WTC11 (cell line): ENCODE measurements at regions not wholly inside any gene's neighbourhood (a gene's known extent, or its start where the extent isn't known, plus 50 kb on each side); places are given as distances from the start of the nearest gene placed in this dataset.

Experiments used
- ATAC-seq: fragments of 200-7000 bp; cut with Tn5 transposase; 2 replicates; pipeline ENCODE4 v1.10.0; 2021; ENCODE audit warnings: mild to moderate bottlenecking, moderate library complexity
- CTCF ChIA-PET: fragments of 300-600 bp; sonication (Branson Sonifier 250); formaldehyde crosslinking; loops from one replicate; lab custom pipeline; 2021; ENCODE audit warnings: antibody characterized with exemption; lab: Charles Lee
- POLR2A ChIA-PET: fragments of 350-600 bp; sonication (Branson Sonifier 250); formaldehyde crosslinking; loops from one replicate; lab custom pipeline; 2021; ENCODE audit warnings: antibody characterized with exemption; lab: Charles Lee
- DNase-seq: peaks from one replicate; pipeline ENCODE4 v3.0.0; 2021; ENCODE audit warnings: low spot score
- H3K27ac Mint-ChIP-seq: 2 replicates; pipeline ENCODE4 v1.8.0; 2021; ENCODE audit warnings: mixed read lengths
- H3K27me3 Mint-ChIP-seq: 2 replicates; pipeline ENCODE4 v1.8.0; 2021; ENCODE audit warnings: low read depth, mild to moderate bottlenecking, moderate library complexity, mixed read lengths
- H3K36me3 Mint-ChIP-seq: 2 replicates; pipeline ENCODE4 v1.8.0; 2021; ENCODE audit warnings: mixed read lengths
- H3K4me1 Mint-ChIP-seq: 2 replicates; pipeline ENCODE4 v1.8.0; 2022; ENCODE audit warnings: mixed read lengths
- H3K4me3 Mint-ChIP-seq: 2 replicates; pipeline ENCODE4 v1.8.0; 2021; ENCODE audit warnings: mild to moderate bottlenecking, moderate library complexity, mixed read lengths
- H3K9me3 Mint-ChIP-seq: 2 replicates; pipeline ENCODE4 v1.8.0; 2021; ENCODE audit warnings: mixed read lengths
- ATF1 ChIP-seq: sonication (generic); formaldehyde crosslinking; IDR thresholded peaks from 2 replicates; pipeline ENCODE4 v1.8.1; 2023; ENCODE audit warnings: mild to moderate bottlenecking, moderate library complexity, missing genetic modification reagents
- CREM ChIP-seq: sonication (generic); formaldehyde crosslinking; IDR thresholded peaks from 2 replicates; pipeline ENCODE4 v1.8.1; 2022; ENCODE audit warnings: mild to moderate bottlenecking, missing genetic modification reagents, moderate library complexity
- EMX1 ChIP-seq: fragments of 250-450 bp; sonication (Bioruptor Pico); IDR thresholded peaks from 2 replicates; pipeline ENCODE4 v1.8.0; 2021; ENCODE audit warnings: mild to moderate bottlenecking
- HMGA2 ChIP-seq: fragments of 250-450 bp; sonication (Bioruptor Pico); IDR thresholded peaks from 2 replicates; pipeline ENCODE4 v1.4.0; 2021; ENCODE audit warnings: mild to moderate bottlenecking, moderate library complexity
- JAZF1 ChIP-seq: fragments of 250-450 bp; sonication (Bioruptor Pico); IDR thresholded peaks from 2 replicates; pipeline ENCODE4 v1.9.0; 2021; ENCODE audit warnings: moderate library complexity, mild to moderate bottlenecking, inconsistent platforms
- NFE2L1 ChIP-seq: sonication (generic); formaldehyde crosslinking; IDR thresholded peaks from 2 replicates; pipeline ENCODE4 v1.8.1; 2023; ENCODE audit warnings: missing genetic modification reagents
- NFYB ChIP-seq: sonication (generic); formaldehyde crosslinking; conservative IDR thresholded peaks from 2 replicates; pipeline ENCODE4 v1.8.0; 2022; ENCODE audit warnings: low read depth, missing genetic modification reagents
- RORB ChIP-seq: fragments of 250-450 bp; sonication (Bioruptor Pico); IDR thresholded peaks from 2 replicates; pipeline ENCODE4 v1.9.0; 2021; ENCODE audit warnings: mild to moderate bottlenecking
- ZNF219 ChIP-seq: sonication (generic); formaldehyde crosslinking; IDR thresholded peaks from 2 replicates; pipeline ENCODE4 v1.8.0; 2023; ENCODE audit warnings: missing genetic modification reagents, mild to moderate bottlenecking, borderline replicate concordance
- ZNF263 ChIP-seq: sonication (generic); formaldehyde crosslinking; IDR thresholded peaks from 2 replicates; pipeline ENCODE4 v1.8.1; 2022; ENCODE audit warnings: low read depth, mild to moderate bottlenecking, moderate library complexity, missing genetic modification reagents
- TF ChIP-seq, protein P1 (sequence below): sonication (generic); formaldehyde crosslinking; IDR thresholded peaks from 2 replicates; pipeline ENCODE4 v1.8.1; 2023; ENCODE audit warnings: mild to moderate bottlenecking, missing genetic modification reagents, moderate library complexity
- TF ChIP-seq, protein P2 (sequence below): sonication (generic); formaldehyde crosslinking; IDR thresholded peaks from 2 replicates; pipeline ENCODE4 v1.8.0; 2023; ENCODE audit warnings: missing genetic modification reagents
- TF ChIP-seq, protein P3 (sequence below): fragments of 250-450 bp; sonication (Bioruptor Pico); IDR thresholded peaks from 2 replicates; pipeline ENCODE4 v1.9.0; 2021; ENCODE audit warnings: moderate library complexity, mild to moderate bottlenecking, inconsistent platforms, borderline replicate concordance
- TF ChIP-seq, protein P4 (sequence below): sonication (generic); formaldehyde crosslinking; IDR thresholded peaks from 2 replicates; pipeline ENCODE4 v1.8.0; 2022; ENCODE audit warnings: mild to moderate bottlenecking, missing genetic modification reagents
- TF ChIP-seq, protein P5 (sequence below): sonication (generic); formaldehyde crosslinking; IDR thresholded peaks from 2 replicates; pipeline ENCODE4 v1.8.1; 2023; ENCODE audit warnings: mild to moderate bottlenecking, moderate library complexity, missing genetic modification reagents
- TF ChIP-seq, protein P6 (sequence below): fragments of 250-450 bp; sonication (Bioruptor Pico); IDR thresholded peaks from 2 replicates; pipeline ENCODE4 v1.9.0; 2021; ENCODE audit warnings: mild to moderate bottlenecking
- TF ChIP-seq, protein P7 (sequence below): sonication (generic); formaldehyde crosslinking; IDR thresholded peaks from 2 replicates; pipeline ENCODE4 v1.8.0; 2023; ENCODE audit warnings: mild to moderate bottlenecking, missing genetic modification reagents

DNA sequence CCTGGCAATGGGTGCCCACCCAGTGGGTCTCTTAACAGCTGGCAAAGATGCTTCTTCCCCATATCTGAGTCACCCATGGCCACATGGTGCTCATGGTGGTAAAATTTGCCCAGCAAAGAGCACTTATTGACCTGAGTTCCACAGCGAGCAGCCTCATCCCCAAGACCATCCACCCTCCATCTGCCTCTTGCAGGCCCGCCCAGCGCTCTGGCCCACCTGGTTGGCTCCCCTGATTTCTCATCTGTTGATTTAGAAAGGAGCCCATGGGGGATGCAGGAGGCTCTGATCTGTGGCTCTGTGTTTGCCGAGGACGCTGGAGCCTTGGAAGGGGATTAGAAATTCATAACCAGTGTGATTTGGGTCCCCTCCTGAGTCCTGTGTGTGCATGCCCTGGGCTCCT is 657.5 kb downstream of the PTPRU start:
- Mint-ChIP-seq H3K4me1 (peaks cover 20% of the 10 kb centered on the region; the same call in 1 of the 2 replicates), H3K9me3 (no peaks in the 10 kb centered on the region), H3K36me3 (no peaks in the 10 kb centered on the region), H3K27me3 (no peaks in the 10 kb centered on the region; the same call in 1 of the 2 replicates), H3K27ac (no peak overlapping the region)
- POLR2A ChIA-PET, result no interaction called here
- no peak for ATAC-seq
- no peak for TF ChIP-seq NFYB (CRISPR knock-in tag)
- TF ChIP-seq EMX1 (CRISPR knock-in tag), result no peak
- TF ChIP-seq JAZF1 (CRISPR knock-in tag), result no peak
- TF ChIP-seq, protein P1, sequence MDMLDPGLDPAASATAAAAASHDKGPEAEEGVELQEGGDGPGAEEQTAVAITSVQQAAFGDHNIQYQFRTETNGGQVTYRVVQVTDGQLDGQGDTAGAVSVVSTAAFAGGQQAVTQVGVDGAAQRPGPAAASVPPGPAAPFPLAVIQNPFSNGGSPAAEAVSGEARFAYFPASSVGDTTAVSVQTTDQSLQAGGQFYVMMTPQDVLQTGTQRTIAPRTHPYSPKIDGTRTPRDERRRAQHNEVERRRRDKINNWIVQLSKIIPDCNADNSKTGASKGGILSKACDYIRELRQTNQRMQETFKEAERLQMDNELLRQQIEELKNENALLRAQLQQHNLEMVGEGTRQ, result no peak
- TF ChIP-seq, protein P2, sequence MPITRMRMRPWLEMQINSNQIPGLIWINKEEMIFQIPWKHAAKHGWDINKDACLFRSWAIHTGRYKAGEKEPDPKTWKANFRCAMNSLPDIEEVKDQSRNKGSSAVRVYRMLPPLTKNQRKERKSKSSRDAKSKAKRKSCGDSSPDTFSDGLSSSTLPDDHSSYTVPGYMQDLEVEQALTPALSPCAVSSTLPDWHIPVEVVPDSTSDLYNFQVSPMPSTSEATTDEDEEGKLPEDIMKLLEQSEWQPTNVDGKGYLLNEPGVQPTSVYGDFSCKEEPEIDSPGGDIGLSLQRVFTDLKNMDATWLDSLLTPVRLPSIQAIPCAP (CRISPR knock-in tag), result no peak
- TF ChIP-seq ATF1 (CRISPR knock-in tag), result no peak
- no peak for TF ChIP-seq RORB (CRISPR knock-in tag)
- TF ChIP-seq, all 79 proteins: peak for 0
- H3K4me3 Mint-ChIP-seq, result no peak overlapping the region
- no peak for DNase-seq
- CTCF ChIA-PET, result no interaction called here

DNA sequence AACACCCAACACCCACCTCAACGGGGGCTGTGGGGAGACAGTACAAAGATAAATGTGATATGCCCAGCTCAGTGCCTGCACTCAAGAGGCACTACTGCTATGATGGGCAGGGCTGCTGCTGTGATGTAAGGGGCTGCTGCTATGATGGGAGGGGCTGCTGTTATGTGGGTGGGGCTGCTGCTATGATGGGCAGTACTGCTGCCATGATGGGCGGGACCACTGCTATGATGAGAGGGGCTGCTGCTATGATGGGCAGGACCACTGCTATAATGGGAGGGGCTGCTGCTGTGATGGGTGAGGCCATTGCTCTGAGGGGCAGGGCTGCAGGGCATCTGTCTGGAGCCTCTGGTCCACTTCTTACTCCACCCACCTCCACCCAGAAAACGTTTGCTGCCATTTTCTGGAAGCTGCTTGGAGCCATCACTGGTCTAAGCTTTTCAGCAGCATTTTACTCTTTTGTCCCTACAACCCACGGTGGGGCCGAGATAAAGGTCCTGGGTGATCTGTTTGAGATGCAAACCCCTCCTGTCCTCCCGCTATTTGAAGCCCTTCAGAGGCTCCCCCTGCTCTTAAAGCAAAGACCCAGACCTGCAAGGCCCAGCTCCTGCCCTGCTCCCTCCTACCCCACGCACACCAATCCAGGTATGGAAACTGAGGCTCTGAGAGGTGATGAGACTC is 656.9 kb downstream of the PTPRU start:
- POLR2A ChIA-PET, result no interaction called here
- no peak overlapping the region for H3K4me3 Mint-ChIP-seq
- CTCF ChIA-PET, result no interaction called here
- peaks cover 20% of the 10 kb centered on the region; the same call in 1 of the 2 replicates for H3K4me1 Mint-ChIP-seq
- H3K27ac Mint-ChIP-seq, result no peak overlapping the region
- H3K9me3 Mint-ChIP-seq, result no peaks in the 10 kb centered on the region
- peak; percentile 82 for ATAC-seq
- TF ChIP-seq, protein P3, sequence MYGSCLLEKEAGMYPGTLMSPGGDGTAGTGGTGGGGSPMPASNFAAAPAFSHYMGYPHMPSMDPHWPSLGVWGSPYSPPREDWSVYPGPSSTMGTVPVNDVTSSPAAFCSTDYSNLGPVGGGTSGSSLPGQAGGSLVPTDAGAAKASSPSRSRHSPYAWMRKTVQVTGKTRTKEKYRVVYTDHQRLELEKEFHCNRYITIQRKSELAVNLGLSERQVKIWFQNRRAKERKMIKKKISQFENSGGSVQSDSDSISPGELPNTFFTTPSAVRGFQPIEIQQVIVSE (CRISPR knock-in tag), result no peak
- TF ChIP-seq, all 79 proteins: peak for 0
- DNase-seq, result peak; percentile 39
- Mint-ChIP-seq H3K27me3 (no peaks in the 10 kb centered on the region; the same call in 1 of the 2 replicates), H3K36me3 (no peaks in the 10 kb centered on the region)

DNA sequence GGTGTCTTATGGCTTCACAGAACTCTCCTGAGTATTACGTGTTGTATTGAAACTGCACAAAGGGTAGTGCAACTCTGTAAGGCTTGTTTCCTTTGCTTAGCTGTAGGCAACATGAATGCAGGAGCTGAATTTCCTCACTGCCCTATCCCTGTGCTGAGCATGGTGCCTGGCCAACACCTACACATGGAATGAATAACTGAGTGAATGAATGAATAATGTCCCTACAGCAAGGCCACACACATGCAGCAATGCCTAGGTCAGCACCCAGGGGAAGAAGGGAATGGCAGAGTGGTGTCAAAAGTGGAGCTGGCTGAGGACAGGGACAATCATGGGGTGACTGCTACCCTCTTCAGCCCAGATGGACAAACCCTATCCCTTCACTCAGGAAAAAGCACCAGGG is 655.9 kb downstream of the PTPRU start:
- H3K4me3 Mint-ChIP-seq, result no peak overlapping the region
- H3K4me1 Mint-ChIP-seq, result peaks cover 20% of the 10 kb centered on the region; the same call in 1 of the 2 replicates
- ATAC-seq (no peak), DNase-seq (no peak)
- H3K36me3 Mint-ChIP-seq, result no peaks in the 10 kb centered on the region
- TF ChIP-seq, protein P4, sequence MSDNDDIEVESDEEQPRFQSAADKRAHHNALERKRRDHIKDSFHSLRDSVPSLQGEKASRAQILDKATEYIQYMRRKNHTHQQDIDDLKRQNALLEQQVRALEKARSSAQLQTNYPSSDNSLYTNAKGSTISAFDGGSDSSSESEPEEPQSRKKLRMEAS (CRISPR knock-in tag), result no peak
- ChIA-PET POLR2A (no interaction called here), CTCF (no interaction called here)
- H3K27me3 Mint-ChIP-seq, result no peaks in the 10 kb centered on the region; the same call in 1 of the 2 replicates
- no peak overlapping the region for H3K27ac Mint-ChIP-seq
- H3K9me3 Mint-ChIP-seq, result no peaks in the 10 kb centered on the region

DNA sequence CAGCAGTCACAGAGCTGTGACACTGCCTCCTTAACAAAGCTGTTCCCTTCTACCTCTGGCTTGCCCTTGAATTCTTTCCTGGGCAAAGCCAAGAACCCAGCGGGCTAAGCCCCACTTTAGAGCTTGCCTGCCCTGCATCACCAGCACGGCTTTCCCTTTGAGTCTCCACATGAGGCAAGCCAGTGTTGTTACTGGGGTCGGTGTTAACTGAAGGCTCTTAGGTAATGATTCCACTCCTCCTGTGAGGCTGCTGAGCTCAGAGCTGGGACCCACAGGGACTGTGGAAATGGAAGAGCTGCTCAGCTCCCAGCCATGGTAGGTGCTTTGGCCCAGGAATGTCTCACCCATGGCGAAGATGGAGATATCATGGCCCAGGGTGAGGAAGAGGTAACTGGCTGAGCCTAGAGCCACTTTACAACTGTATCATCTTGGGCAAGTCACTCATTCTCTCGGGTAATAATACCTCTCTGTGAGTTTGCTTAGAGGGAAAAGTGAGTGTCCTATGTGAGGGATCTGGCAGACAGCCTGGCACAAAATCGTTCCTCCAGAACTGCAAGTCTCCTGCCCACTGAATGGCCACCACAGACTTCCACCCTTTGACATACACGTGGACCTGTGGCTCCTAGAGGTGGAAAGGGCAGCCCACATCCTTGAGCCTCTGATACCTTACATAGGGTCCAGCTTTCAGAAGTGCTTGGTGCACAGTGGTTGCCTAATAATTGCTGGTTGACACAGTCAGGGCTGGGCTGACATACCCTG is 654.1 kb downstream of the PTPRU start:
- H3K4me3 Mint-ChIP-seq, result no peak overlapping the region
- ChIA-PET CTCF (interaction anchor here (1.2 to 1.3 kb wide), 3 partner anchors 12 to 97 kb away, joined by 3 to 4 read pairs (median 3); no protein-coding TSS in a partner anchor), POLR2A (no interaction called here)
- H3K27ac Mint-ChIP-seq, result no peak overlapping the region
- no peaks in the 10 kb centered on the region; the same call in 1 of the 2 replicates for H3K27me3 Mint-ChIP-seq
- no peak for TF ChIP-seq RORB (CRISPR knock-in tag)
- no peak for TF ChIP-seq ZNF263
- TF ChIP-seq NFE2L1 (CRISPR knock-in tag), result no peak
- TF ChIP-seq HMGA2 (CRISPR knock-in tag), result no peak
- TF ChIP-seq CREM, result no peak
- TF ChIP-seq, protein P5, sequence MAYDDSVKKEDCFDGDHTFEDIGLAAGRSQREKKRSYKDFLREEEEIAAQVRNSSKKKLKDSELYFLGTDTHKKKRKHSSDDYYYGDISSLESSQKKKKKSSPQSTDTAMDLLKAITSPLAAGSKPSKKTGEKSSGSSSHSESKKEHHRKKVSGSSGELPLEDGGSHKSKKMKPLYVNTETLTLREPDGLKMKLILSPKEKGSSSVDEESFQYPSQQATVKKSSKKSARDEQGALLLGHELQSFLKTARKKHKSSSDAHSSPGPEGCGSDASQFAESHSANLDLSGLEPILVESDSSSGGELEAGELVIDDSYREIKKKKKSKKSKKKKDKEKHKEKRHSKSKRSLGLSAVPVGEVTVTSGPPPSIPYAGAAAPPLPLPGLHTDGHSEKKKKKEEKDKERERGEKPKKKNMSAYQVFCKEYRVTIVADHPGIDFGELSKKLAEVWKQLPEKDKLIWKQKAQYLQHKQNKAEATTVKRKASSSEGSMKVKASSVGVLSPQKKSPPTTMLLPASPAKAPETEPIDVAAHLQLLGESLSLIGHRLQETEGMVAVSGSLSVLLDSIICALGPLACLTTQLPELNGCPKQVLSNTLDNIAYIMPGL (CRISPR knock-in tag), result no peak
- no peak for TF ChIP-seq ZNF219 (CRISPR knock-in tag)
- TF ChIP-seq, protein P6, sequence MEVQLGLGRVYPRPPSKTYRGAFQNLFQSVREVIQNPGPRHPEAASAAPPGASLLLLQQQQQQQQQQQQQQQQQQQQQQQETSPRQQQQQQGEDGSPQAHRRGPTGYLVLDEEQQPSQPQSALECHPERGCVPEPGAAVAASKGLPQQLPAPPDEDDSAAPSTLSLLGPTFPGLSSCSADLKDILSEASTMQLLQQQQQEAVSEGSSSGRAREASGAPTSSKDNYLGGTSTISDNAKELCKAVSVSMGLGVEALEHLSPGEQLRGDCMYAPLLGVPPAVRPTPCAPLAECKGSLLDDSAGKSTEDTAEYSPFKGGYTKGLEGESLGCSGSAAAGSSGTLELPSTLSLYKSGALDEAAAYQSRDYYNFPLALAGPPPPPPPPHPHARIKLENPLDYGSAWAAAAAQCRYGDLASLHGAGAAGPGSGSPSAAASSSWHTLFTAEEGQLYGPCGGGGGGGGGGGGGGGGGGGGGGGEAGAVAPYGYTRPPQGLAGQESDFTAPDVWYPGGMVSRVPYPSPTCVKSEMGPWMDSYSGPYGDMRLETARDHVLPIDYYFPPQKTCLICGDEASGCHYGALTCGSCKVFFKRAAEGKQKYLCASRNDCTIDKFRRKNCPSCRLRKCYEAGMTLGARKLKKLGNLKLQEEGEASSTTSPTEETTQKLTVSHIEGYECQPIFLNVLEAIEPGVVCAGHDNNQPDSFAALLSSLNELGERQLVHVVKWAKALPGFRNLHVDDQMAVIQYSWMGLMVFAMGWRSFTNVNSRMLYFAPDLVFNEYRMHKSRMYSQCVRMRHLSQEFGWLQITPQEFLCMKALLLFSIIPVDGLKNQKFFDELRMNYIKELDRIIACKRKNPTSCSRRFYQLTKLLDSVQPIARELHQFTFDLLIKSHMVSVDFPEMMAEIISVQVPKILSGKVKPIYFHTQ (CRISPR knock-in tag), result no peak
- TF ChIP-seq, protein P7, sequence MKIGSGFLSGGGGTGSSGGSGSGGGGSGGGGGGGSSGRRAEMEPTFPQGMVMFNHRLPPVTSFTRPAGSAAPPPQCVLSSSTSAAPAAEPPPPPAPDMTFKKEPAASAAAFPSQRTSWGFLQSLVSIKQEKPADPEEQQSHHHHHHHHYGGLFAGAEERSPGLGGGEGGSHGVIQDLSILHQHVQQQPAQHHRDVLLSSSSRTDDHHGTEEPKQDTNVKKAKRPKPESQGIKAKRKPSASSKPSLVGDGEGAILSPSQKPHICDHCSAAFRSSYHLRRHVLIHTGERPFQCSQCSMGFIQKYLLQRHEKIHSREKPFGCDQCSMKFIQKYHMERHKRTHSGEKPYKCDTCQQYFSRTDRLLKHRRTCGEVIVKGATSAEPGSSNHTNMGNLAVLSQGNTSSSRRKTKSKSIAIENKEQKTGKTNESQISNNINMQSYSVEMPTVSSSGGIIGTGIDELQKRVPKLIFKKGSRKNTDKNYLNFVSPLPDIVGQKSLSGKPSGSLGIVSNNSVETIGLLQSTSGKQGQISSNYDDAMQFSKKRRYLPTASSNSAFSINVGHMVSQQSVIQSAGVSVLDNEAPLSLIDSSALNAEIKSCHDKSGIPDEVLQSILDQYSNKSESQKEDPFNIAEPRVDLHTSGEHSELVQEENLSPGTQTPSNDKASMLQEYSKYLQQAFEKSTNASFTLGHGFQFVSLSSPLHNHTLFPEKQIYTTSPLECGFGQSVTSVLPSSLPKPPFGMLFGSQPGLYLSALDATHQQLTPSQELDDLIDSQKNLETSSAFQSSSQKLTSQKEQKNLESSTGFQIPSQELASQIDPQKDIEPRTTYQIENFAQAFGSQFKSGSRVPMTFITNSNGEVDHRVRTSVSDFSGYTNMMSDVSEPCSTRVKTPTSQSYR, result no peak
- no peaks in the 10 kb centered on the region for H3K36me3 Mint-ChIP-seq
- ATAC-seq (no peak), DNase-seq (no peak)
- peaks cover 7% of the 10 kb centered on the region; the same call in 1 of the 2 replicates for H3K4me1 Mint-ChIP-seq
- H3K9me3 Mint-ChIP-seq, result no peaks in the 10 kb centered on the region
